Stimulated activated naive CD8-positive, alpha-beta T cell treated with anti-CD3 and anti-CD28 coated beads, Interleukin-15, amount 100 ng/mL, for 72 hours (primary cell): ENCODE measurements at regions not wholly inside any gene's neighbourhood (a gene's known extent, or its start where the extent isn't known, plus 50 kb on each side); places are given as distances from the start of the nearest gene placed in this dataset.
A peak's percentile ranks its signal among the peaks of the same experiment; 100 is the strongest.

Experiments used
- ATAC-seq: fragments of 150-1000 bp; cut with Tn5 transposase; 2 replicates; pipeline ENCODE4 v1.10.0; 2021; ENCODE audit warnings: mild to moderate bottlenecking, moderate library complexity
- DNase-seq, 2 donors: peaks; one replicate each; pipeline ENCODE4 v3.0.0; 2021 to 2022
- H3K27ac Mint-ChIP-seq, 2 donors: one replicate each; pipeline ENCODE4 v1.8.0; 2022; ENCODE audit warnings: mild to moderate bottlenecking in 2 of 2, mixed read lengths in 2 of 2, moderate library complexity in 2 of 2
- H3K27me3 Mint-ChIP-seq: one replicate; pipeline ENCODE4 v1.8.0; 2022; ENCODE audit warnings: mixed read lengths
- H3K4me1 Mint-ChIP-seq: one replicate; pipeline ENCODE4 v1.8.0; 2022; ENCODE audit warnings: mild to moderate bottlenecking, mixed read lengths
- H3K4me3 Mint-ChIP-seq, 2 donors: one replicate each; pipeline ENCODE4 v1.8.0; 2022; ENCODE audit warnings: mild to moderate bottlenecking in 2 of 2, mixed read lengths in 2 of 2, moderate library complexity in 1 of 2
- H3K9me3 Mint-ChIP-seq, 2 donors: one replicate each; pipeline ENCODE4 v1.8.0; 2022; ENCODE audit warnings: mixed read lengths in 2 of 2

DNA sequence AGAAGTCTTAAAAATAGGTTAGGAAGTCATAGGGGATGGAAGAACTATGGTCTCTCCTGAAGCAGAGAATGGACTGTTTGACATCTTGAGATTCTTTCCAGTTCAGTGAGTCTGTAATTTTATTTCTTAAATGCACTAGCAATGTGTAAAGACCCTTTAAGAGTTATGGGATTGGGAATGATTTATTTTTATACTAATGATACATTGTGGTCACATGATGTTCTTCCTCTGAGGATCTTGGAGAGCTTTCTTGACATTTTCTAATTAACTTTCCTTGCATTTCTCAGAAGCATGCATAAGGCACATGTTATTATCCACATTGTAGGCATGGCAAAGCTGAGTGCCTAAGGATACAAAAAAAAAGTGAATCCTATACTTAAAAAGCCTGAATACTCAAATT, 507.6 kb upstream of the NRSN1 start:
- Mint-ChIP-seq H3K4me1 (no peaks in the 10 kb centered on the region), H3K4me3 (no peak overlapping the region), H3K9me3 (peaks cover 0 to 5% of the 10 kb centered on the region in 2 donors), H3K27me3 (no peaks in the 10 kb centered on the region), H3K27ac (no peak overlapping the region)
- ATAC-seq (no peak), DNase-seq (no peak)

DNA sequence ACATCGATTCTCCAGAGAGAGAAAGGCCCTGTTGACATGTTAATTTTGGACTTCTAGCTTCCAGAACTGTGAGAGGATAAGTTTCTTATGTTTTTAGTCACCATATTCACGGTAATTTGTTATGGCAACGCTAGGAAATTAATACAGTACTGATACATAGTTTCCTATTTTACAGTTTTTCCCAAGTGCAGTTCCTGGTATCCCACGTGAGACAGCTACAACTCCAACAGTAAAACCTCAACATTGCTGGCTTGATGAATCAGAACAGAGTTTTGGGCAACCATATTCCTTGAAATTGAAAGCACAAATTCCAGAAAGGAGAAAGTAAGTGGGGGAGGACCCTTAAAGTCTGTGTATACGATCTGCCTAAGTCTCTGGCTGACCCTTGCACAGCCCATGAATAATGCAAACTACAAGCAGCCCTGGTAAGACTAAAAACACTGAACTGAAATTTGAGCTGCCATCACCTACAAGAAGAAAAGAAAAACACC, 505.1 kb upstream of the NRSN1 start:
- DNase-seq, result no peak
- no peaks in the 10 kb centered on the region for H3K4me1 Mint-ChIP-seq
- no peak overlapping the region for H3K27ac Mint-ChIP-seq
- no peak overlapping the region for H3K4me3 Mint-ChIP-seq
- peaks cover 5% of the 10 kb centered on the region in 2 donors for H3K9me3 Mint-ChIP-seq
- no peaks in the 10 kb centered on the region for H3K27me3 Mint-ChIP-seq
- no peak for ATAC-seq

DNA sequence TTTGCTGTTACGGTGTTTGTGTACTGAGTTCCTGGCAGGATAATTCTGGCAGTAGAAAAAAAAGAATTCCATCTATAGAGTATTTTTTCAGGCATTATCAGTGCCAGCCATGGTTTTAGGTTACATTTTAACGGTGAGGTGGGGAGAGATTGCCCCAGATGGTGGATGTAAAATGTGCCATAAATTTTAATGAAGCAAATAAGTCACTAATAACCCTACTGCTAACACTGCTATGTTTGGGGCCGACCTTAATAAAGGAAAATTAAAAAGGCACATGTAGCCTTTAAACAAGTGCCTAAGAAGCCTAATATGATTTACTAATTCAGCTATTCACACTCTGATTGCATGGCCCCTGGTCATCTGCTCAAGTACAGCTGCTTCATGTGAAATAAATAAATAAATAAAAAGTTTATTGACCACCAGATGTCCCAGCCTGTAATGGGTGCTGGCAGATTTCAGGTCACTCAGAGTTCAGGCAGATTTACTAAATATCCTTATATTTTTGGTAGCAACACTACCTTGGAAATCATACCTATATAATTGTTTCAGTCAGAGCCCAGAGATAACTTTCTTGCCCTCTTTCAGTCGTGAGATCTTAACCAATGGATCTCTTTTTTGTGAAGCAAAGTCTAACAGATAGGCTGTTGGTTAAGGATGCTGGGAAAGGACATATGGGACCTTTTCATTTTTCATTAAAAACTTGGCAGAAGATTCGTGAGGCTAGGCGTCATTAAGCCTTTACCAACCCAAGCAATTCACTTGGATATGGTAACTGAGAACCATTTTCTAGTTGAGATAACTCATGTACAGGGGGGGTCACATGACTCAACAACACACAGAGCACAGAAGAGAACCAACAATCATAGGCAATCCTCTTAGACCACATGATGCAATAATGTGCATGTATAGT, 495.0 kb upstream of the NRSN1 start:
- Mint-ChIP-seq H3K4me1 (no peaks in the 10 kb centered on the region), H3K9me3 (peaks cover 0 to 4% of the 10 kb centered on the region in 2 donors), H3K27me3 (no peaks in the 10 kb centered on the region), H3K4me3 (no peak overlapping the region), H3K27ac (peak overlapping the region in 1 of 2 donors; percentile 71)
- DNase-seq (no peak), ATAC-seq (no peak)

DNA sequence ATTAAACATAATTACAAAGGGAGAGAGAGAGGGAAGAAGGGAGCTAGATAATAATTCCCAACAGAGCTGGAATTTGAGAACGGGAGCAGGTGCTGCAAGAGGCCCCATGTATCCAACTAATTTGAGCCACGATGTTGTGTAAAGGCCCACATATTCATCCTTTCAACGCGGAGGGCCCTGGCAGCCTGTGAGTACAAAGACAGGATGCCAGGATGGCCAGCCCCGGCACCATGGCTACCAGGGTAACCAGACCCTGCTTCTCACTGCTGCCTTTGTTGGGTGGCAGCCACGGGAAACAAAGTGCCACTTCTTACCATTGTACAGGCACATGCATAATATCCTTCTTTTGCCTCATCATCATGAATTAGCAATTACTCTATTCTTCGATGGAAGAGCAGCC, 492.0 kb upstream of the NRSN1 start:
- Mint-ChIP-seq H3K9me3 (no peaks in the 10 kb centered on the region), H3K4me1 (no peaks in the 10 kb centered on the region), H3K27ac (no peak overlapping the region), H3K27me3 (no peaks in the 10 kb centered on the region), H3K4me3 (no peak overlapping the region)
- ATAC-seq (no peak), DNase-seq (no peak)

DNA sequence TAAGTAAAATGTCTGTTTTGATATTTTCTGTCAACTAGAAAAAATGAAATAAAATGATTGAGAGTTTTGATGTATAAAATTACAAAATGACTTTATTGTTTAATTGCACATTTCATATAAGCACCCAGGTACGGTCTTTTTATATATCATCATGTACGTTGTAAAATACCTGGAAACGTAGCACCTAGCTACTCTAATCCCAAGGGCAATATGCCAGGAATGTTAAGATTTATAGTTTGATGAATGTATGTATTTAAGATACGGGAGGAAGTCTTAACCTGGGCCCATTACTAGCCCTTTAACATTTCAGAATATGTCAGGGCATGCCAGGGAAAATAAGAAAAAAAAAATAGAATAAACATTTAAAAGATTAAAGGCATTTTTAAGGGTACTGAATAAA, 490.9 kb upstream of the NRSN1 start:
- Mint-ChIP-seq H3K27ac (no peak overlapping the region), H3K27me3 (no peaks in the 10 kb centered on the region), H3K9me3 (no peaks in the 10 kb centered on the region), H3K4me3 (no peak overlapping the region), H3K4me1 (no peaks in the 10 kb centered on the region)
- DNase-seq (no peak), ATAC-seq (no peak)

DNA sequence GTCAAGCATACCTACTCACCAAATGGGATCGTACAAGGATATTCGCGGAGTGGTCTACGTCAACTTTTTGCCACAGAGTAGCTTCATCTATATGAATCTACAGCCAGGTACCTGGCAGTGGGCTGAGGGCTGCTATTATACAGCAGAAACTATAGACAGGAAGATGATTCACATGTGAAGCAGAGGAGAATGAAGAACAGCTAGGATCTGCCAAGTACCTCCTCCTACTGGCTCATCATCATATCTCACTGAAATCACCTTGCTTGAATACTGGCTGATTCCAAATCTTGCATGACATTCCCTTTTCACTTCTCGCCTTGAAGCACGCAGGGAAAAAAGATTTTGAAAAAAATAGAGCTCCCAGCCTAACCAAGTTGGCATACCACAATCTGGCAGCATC, 488.7 kb upstream of the NRSN1 start:
- Mint-ChIP-seq H3K9me3 (no peaks in the 10 kb centered on the region), H3K4me1 (no peaks in the 10 kb centered on the region), H3K27ac (no peak overlapping the region), H3K27me3 (no peaks in the 10 kb centered on the region), H3K4me3 (no peak overlapping the region)
- no peak for ATAC-seq
- DNase-seq, result no peak

DNA sequence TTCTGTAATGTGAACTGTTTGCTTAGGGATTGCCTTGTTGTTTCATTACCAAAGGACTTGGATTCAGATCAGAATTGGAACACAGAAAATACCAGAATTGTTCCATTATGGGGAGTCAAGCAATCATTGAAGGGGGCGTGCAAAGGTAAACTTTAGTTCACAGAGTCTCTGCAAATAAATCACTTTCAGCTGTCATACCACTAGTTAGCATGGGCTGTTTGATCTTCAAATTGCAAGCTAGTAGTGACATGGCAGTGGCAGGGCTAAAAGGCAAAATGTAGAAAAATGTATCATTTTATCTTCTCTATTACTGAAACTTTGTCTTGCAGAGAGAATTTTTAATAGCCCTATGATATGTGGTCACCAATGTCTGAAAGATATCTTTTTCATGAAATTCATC, 483.2 kb upstream of the NRSN1 start:
- H3K27me3 Mint-ChIP-seq, result no peaks in the 10 kb centered on the region
- no peak overlapping the region for H3K27ac Mint-ChIP-seq
- H3K9me3 Mint-ChIP-seq, result no peaks in the 10 kb centered on the region
- DNase-seq (no peak), ATAC-seq (no peak)
- H3K4me1 Mint-ChIP-seq, result no peaks in the 10 kb centered on the region
- H3K4me3 Mint-ChIP-seq, result no peak overlapping the region

DNA sequence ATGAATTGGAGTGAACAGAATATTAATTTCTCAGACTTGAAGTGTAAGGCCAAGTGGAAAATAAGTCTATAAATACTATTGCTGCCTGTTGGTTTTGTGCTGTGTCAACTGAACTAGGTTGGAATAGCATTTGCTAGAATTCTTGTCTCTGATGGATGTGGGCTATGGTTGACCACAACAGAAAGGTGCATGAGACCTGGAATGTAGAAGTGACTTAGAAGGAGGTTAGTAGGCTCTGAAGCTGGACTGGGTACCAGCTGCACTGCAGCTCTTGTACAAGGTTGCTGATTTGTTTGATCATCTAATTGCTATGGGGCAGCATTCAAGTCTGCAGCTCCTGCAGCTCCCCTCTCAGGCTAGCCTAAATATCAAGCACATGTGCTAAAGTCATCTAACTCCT, 479.0 kb upstream of the NRSN1 start:
- H3K27me3 Mint-ChIP-seq, result no peaks in the 10 kb centered on the region
- no peak for ATAC-seq
- no peak overlapping the region for H3K4me3 Mint-ChIP-seq
- H3K9me3 Mint-ChIP-seq, result no peaks in the 10 kb centered on the region
- H3K4me1 Mint-ChIP-seq, result no peaks in the 10 kb centered on the region
- H3K27ac Mint-ChIP-seq, result no peak overlapping the region
- no peak for DNase-seq

DNA sequence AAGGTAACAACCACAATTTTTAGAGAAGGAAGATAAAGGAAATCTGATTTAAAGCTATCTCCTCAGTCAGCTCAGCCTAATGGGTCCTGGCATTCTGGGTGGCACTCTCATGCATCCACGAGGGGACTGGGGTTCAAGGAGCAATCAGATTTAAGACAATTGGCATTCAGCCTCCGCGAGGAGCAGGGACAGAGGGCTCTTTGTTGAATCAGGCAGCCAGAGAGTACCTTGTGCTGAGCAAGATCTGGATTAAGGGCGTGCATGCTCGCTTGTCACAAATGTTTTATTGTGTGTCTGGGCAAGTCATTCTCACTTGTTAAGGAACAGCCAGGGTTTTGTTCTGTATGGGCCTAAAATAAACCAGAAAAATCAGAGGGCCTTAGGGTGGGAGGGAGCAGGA, 475.3 kb upstream of the NRSN1 start:
- H3K4me3 Mint-ChIP-seq, result no peak overlapping the region
- no peaks in the 10 kb centered on the region for H3K4me1 Mint-ChIP-seq
- ATAC-seq, result no peak
- no peak for DNase-seq
- H3K27me3 Mint-ChIP-seq, result no peaks in the 10 kb centered on the region
- H3K9me3 Mint-ChIP-seq, result no peaks in the 10 kb centered on the region
- no peak overlapping the region for H3K27ac Mint-ChIP-seq

DNA sequence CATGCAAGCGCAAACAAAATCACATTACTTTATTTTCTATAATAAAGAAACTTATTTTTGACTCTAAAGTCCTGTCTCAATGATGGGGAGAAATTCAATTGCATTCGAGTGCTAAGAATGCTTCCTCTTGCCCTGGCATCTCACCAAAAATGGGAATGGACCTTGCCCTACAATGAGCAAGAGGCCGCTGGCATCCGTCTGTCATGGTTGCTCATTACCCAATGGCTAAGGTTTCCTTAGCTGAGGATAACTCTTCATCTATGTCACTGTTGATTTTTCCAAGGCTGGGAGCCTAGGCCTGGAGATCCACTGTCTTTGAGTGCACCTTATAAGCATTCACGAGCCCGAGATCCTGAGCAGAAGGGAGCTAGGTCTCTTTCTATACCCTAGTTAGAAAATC, 471.3 kb upstream of the NRSN1 start:
- no peak for DNase-seq
- Mint-ChIP-seq H3K4me1 (no peaks in the 10 kb centered on the region), H3K9me3 (no peaks in the 10 kb centered on the region), H3K4me3 (no peak overlapping the region), H3K27ac (no peak overlapping the region), H3K27me3 (no peaks in the 10 kb centered on the region)
- no peak for ATAC-seq

DNA sequence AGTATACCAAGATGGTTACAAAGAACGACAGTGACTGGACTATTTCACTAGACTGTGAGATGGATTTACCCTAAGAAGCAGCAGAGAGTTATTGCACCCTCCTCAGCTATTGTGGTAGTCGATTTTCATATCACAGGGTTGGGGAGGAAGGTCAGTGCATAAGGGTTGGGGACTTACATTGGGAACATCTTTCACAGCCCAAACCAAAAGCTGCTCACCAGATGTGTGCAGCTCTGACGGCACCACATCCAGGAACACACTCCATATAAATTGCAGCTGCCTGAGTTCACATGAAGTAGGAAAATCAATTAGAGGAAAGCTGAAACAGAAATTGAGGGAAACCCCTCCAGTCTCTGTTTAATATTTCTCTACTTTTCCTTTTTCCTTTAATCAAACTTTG, 470.5 kb upstream of the NRSN1 start:
- Mint-ChIP-seq H3K27ac (no peak overlapping the region), H3K4me1 (no peaks in the 10 kb centered on the region), H3K27me3 (no peaks in the 10 kb centered on the region), H3K9me3 (no peaks in the 10 kb centered on the region), H3K4me3 (no peak overlapping the region)
- no peak for DNase-seq
- ATAC-seq, result no peak

DNA sequence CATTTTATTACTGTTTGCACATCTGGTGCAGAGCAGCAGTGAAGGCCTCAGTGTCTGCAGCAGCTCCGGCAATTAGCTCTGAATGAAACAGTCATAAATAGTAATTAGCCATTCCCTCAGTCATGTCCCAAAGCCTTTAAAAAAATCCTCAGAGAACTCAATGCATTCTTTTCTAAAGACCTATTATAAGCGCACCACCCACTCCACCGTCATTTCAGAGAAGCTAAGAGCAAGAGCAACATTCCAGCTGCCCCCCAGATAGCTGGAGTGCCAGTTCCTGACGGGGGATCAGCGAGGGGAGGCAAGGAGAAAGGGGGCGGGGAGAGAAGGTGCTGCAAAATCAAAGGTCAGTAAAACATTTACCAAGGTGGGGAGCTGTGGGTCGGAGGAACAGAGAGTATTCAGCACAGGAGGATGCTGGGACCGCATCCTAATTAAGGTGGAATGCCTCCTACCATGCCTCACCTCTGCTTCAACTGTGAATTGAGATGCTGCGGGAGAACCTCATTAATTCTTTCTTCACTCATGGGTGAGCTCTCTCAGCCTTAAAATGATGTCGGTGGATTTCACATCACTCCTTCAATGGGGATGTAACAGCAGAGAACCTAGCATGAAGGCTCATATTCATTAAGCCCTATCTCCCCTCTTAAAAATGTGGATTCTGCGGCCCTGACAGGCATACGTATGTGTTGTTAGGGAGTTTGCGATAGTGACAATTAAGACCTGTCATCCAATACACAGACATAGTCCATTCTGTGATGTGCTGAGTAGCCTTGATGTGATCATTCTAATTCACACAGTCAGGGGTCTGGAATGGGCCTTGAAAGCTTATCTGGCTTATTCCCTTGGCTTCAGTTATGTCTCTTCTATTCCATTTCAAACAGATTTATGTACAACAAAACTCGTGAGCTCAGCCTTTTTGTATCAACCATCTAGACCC, 469.5 kb upstream of the NRSN1 start:
- DNase-seq (no peak), ATAC-seq (no peak)

DNA sequence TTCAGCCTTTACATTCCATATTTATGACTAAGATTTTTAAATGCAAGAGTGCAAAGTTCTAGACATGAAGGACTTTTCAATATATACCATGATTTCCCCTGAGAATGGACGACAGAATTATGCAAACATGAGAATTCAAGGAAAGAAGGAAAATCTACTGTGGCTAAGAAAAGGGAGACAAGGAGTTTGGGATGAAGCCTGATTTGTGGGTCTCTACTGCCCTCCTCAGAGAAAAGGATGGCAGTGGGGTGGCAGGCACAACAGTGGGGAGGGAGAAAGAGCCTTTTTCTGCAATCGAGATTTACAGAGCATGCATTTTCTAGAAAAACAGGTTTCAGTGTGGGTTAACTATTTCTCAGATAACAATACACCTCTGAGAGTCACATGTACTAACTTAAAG, 466.9 kb upstream of the NRSN1 start:
- no peak for ATAC-seq
- H3K27me3 Mint-ChIP-seq, result no peaks in the 10 kb centered on the region
- H3K4me1 Mint-ChIP-seq, result no peaks in the 10 kb centered on the region
- no peak overlapping the region for H3K27ac Mint-ChIP-seq
- no peaks in the 10 kb centered on the region for H3K9me3 Mint-ChIP-seq
- H3K4me3 Mint-ChIP-seq, result no peak overlapping the region
- DNase-seq, result no peak

More for the DNA sequence above, 469.5 kb upstream of the NRSN1 start:
- H3K9me3 Mint-ChIP-seq, result no peaks in the 10 kb centered on the region
- H3K4me1 Mint-ChIP-seq, result no peaks in the 10 kb centered on the region
- H3K27me3 Mint-ChIP-seq, result no peaks in the 10 kb centered on the region
- H3K27ac Mint-ChIP-seq, result peak overlapping the region in 1 of 2 donors; percentile 29
- H3K4me3 Mint-ChIP-seq, result no peak overlapping the region

DNA sequence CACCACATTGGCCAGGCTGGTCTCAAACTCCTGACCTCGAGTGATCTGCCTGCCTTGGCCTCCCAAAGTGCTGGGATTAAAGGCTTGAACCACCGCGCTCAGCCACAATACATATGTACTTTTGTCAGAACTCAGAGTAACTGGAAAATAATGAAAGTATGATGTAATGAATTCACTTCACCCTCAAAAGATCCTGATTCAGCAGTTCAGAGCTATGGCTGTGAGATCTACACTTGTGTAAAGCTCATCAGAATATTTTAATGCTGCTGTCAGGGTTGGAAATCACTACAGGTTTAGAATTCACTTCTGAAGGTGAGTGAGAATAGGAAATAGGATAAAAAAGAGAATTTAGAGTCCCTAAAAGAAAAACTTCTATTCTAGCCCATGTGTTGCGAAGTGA, 464.5 kb upstream of the NRSN1 start:
- DNase-seq (no peak), ATAC-seq (no peak)
- no peak overlapping the region for H3K4me3 Mint-ChIP-seq
- H3K27me3 Mint-ChIP-seq, result no peaks in the 10 kb centered on the region
- H3K27ac Mint-ChIP-seq, result no peak overlapping the region
- peaks cover 4 to 8% of the 10 kb centered on the region in 2 donors for H3K9me3 Mint-ChIP-seq
- no peaks in the 10 kb centered on the region for H3K4me1 Mint-ChIP-seq

DNA sequence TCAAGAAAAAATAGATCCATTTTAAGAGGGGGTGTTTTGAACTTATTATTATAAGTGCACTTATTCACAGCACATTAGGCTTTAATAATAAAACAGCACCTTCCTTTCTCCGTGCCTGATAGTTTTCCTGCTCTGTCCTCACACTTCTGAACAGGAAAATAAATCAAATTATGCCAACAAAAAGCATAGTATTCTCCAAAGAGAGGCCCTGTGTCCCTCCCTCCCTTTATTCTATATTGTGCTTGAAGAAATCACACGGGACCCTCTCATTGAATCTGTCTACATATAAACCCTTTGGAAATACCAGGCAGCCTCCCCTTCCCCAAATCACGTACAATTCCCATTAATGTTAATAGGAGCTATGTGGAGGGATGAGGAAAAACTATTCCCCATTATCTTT, 462.9 kb upstream of the NRSN1 start:
- DNase-seq (no peak), ATAC-seq (no peak)
- Mint-ChIP-seq H3K4me1 (no peaks in the 10 kb centered on the region), H3K27me3 (no peaks in the 10 kb centered on the region), H3K27ac (no peak overlapping the region), H3K4me3 (no peak overlapping the region), H3K9me3 (peaks cover 7 to 14% of the 10 kb centered on the region in 2 donors)

DNA sequence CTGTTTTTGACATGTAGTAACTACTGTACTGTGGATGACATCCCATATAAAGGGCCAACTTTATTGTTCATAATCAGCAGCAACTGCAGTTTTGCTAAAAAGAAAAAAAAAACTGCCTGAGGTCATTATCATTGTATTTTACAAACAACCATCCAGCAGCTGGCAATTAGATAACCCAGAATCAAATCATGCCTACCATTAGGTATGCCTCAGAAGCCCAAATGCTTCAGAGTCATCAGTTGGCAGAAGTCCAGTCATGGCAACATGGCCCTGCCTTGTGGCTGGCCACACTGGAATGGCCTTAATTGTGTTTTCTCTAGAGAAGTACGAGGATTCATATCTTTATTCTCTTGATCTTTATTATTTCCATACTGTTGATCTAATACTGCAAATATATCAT, 462.4 kb upstream of the NRSN1 start:
- ATAC-seq, result no peak

More for the DNA sequence above, 462.4 kb upstream of the NRSN1 start:
- no peak overlapping the region for H3K4me3 Mint-ChIP-seq
- no peak overlapping the region for H3K27ac Mint-ChIP-seq
- peaks cover 7 to 14% of the 10 kb centered on the region in 2 donors for H3K9me3 Mint-ChIP-seq
- DNase-seq, result no peak
- H3K4me1 Mint-ChIP-seq, result no peaks in the 10 kb centered on the region
- no peaks in the 10 kb centered on the region for H3K27me3 Mint-ChIP-seq
